ENCODE measurements at regions not wholly inside any gene's neighbourhood (a gene's known extent, or its start where the extent isn't known, plus 50 kb on each side); places are given as distances from the start of the nearest gene placed in this dataset.

GRCh38 chr2:81355436-81355835 lies 1050.9 kb upstream of the LRRTM1 start:
- ChIA-PET CTCF (no interaction called here), POLR2A (ENCODE audit: low non-redundant PET) (no interaction called here)
- intact Hi-C loops (cut with micrococcal nuclease; ENCODE audit: unreplicated experiment) = no loop called here
- Histone ChIP-seq H3K4me3 (ENCODE audit: low read depth, low read length, poor library complexity, severe bottlenecking) (no peak overlapping the region), H3K27me3 (replicated peaks; ENCODE audit: insufficient read depth, low read depth, low read length, poor library complexity) (no peaks in the 10 kb centered on the region), H3K36me3 (ENCODE audit: insufficient read depth, low read length, poor library complexity, severe bottlenecking) (no peaks in the 10 kb centered on the region), H3K4me1 (ENCODE audit: insufficient read depth, low read length, poor library complexity, severe bottlenecking) (no peaks in the 10 kb centered on the region), H3K27ac (ENCODE audit: low read depth, low read length, poor library complexity, severe bottlenecking) (no peak overlapping the region), H3K9me3 (ENCODE audit: low read depth, low read length, poor library complexity, severe bottlenecking) (peaks cover 6% of the 10 kb centered on the region)
- TF ChIP-seq EZH2 (IDR thresholded peaks at IDR 0.05; ENCODE audit: borderline replicate concordance, low read depth, low read length, poor library complexity, severe bottlenecking) (no peak), CTCF (conservative IDR thresholded peaks at IDR 0.05; ENCODE audit: low read depth, low read length) (no peak)
- no TSS peak for BruUV-seq (replicated peaks)
- DNase-seq (ENCODE audit: low spot score) = no peak

- ChIA-PET CTCF (no interaction called here), POLR2A (ENCODE audit: low non-redundant PET) (no interaction called here)
- intact Hi-C loops (cut with micrococcal nuclease; ENCODE audit: unreplicated experiment) = no loop called here
- TF ChIP-seq EZH2 (IDR thresholded peaks at IDR 0.05; ENCODE audit: borderline replicate concordance, low read depth, low read length, poor library complexity, severe bottlenecking) (no peak), CTCF (conservative IDR thresholded peaks at IDR 0.05; ENCODE audit: low read depth, low read length) (no peak)
- Histone ChIP-seq H3K36me3 (ENCODE audit: insufficient read depth, low read length, poor library complexity, severe bottlenecking) (no peaks in the 10 kb centered on the region), H3K27ac (ENCODE audit: low read depth, low read length, poor library complexity, severe bottlenecking) (no peak overlapping the region), H3K4me3 (ENCODE audit: low read depth, low read length, poor library complexity, severe bottlenecking) (no peak overlapping the region), H3K9me3 (ENCODE audit: low read depth, low read length, poor library complexity, severe bottlenecking) (peaks cover 17% of the 10 kb centered on the region), H3K27me3 (replicated peaks; ENCODE audit: insufficient read depth, low read depth, low read length, poor library complexity) (no peaks in the 10 kb centered on the region), H3K4me1 (ENCODE audit: insufficient read depth, low read length, poor library complexity, severe bottlenecking) (no peaks in the 10 kb centered on the region)
- BruUV-seq (replicated peaks) = no TSS peak
- DNase-seq (ENCODE audit: low spot score) = no peak
Observed at GRCh38 chr2:81334046-81334445, 1029.5 kb upstream of the LRRTM1 start.

- intact Hi-C loops (cut with micrococcal nuclease; ENCODE audit: unreplicated experiment) = no loop called here
- Histone ChIP-seq H3K27ac (ENCODE audit: low read depth, low read length, poor library complexity, severe bottlenecking) (no peak overlapping the region), H3K36me3 (ENCODE audit: insufficient read depth, low read length, poor library complexity, severe bottlenecking) (no peaks in the 10 kb centered on the region), H3K27me3 (replicated peaks; ENCODE audit: insufficient read depth, low read depth, low read length, poor library complexity) (no peaks in the 10 kb centered on the region), H3K4me1 (ENCODE audit: insufficient read depth, low read length, poor library complexity, severe bottlenecking) (no peaks in the 10 kb centered on the region), H3K4me3 (ENCODE audit: low read depth, low read length, poor library complexity, severe bottlenecking) (no peak overlapping the region), H3K9me3 (ENCODE audit: low read depth, low read length, poor library complexity, severe bottlenecking) (peaks cover 17% of the 10 kb centered on the region)
- DNase-seq (ENCODE audit: low spot score) = no peak
- TF ChIP-seq EZH2 (IDR thresholded peaks at IDR 0.05; ENCODE audit: borderline replicate concordance, low read depth, low read length, poor library complexity, severe bottlenecking) = no peak
- TF ChIP-seq CTCF (conservative IDR thresholded peaks at IDR 0.05; ENCODE audit: low read depth, low read length) = no peak
- CTCF ChIA-PET = no interaction called here
- POLR2A ChIA-PET (ENCODE audit: low non-redundant PET) = no interaction called here
- no TSS peak for BruUV-seq (replicated peaks)
Observed at GRCh38 chr2:81328968-81329367, 1024.4 kb upstream of the LRRTM1 start.

Measured in A673 (cell line).